NCI-H2081 (cell line): ENCODE measurements at regions not wholly inside any gene's neighbourhood (a gene's known extent, or its start where the extent isn't known, plus 50 kb on each side); places are given as distances from the start of the nearest gene placed in this dataset.

Experiments
- DNase-seq, 2 experiments: peaks; one replicate each; lab custom pipeline; 2025; lab: John Stamatoyannopoulos, UW

DNA sequence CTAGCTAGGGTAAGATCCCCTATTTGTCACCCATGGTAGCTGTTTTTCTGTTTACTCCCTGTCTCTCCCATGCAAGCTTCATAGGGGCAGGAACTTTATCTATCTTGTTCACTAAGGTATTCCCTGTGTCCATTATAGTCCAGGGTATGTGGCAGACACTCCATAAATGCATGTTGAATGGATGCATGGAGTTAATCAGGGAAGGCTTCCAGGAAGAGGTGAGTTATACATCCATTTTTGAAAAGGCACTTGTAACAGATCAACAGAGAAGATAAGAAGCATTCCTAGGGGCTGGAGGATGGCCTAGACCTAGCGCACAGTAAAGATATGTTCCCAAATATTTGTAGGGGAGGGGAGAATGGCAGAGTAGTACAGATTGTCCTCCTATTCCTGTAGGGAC lies 130.3 kb downstream of the BUD13 start:
- DNase-seq = no peak

GRCh38 chr11:116641561-116642045 lies 131.2 kb downstream of the BUD13 start:
- peak; percentile 82 to 91 for DNase-seq

- peak; percentile 80 to 95 for DNase-seq
Measured at GRCh38 chr11:116640641-116641402, 132.0 kb downstream of the BUD13 start.

DNA sequence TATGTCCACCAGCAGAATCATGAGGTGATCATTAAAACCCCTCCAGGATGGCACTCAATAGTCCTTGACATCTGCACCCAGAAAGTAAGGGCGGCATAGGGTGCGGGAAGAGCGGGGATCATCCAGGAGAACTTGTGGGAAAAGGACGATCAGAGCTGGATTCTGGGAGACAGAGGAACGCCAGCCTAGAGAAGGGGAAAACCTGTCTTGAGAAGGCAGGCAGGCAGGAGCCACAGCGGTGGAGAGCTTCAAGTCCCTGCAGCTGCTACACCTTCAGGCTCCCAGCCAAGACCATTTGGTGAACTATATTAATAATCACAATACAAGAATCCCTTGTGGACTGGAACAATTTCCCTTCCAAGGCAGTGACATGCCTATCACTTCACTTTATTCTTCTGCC lies 134.3 kb downstream of the BUD13 start:
- no peak for DNase-seq

- no peak for DNase-seq
Measured at GRCh38 chr11:116637766-116638165, 135.0 kb downstream of the BUD13 start.

GRCh38 chr11:116636341-116636929 lies 136.4 kb downstream of the BUD13 start:
- DNase-seq = peak in 1 of 2 experiments; percentile 48

DNA sequence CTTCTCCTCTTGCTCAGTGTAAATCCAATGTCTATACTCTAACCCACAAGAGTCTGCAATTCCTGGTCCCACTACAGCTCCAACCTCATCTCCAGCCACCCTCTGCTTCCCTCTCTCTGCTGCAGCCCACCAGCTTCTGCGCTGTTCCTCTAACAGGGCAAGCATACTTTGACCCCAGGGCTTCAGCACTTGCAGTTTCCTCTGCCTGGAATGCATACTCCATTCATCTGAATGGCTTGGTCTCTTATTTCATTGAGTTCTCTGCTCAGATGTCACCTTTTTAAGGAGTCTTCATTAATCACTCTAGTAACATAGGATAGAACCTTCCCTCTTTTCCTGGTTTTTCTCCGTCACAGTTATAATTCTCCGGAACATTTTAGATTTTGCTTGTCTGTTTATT lies 141.6 kb downstream of the BUD13 start:
- DNase-seq = no peak

DNA sequence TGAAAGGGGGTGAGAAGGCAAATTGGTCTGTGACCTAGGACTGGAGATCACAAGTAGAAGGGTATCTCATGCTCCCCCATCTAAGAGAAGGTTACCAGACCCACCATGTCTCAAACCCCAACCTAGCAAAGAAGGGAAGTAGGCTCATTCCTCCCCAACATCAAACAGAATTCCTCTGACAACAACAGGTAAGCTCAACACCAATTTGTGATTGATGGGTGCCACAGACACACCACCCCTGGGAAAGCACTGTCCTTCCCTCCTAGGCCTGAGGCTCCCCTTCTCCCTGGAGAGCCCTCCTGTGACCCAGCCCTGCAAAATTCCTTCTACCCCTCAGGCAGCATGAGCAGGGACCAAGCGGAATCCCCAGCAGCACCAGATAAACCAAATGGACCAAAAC lies 154.3 kb downstream of the BUD13 start:
- DNase-seq = no peak

- no peak for DNase-seq
Measured at GRCh38 chr11:116615211-116615865, 157.4 kb downstream of the BUD13 start.

- DNase-seq = no peak
Measured at GRCh38 chr11:116614306-116615210, 158.2 kb downstream of the BUD13 start.

GRCh38 chr11:116613206-116613875 lies 159.4 kb downstream of the BUD13 start:
- DNase-seq = peak in 1 of 2 experiments; percentile 37

GRCh38 chr11:116611998-116612620 lies 160.7 kb downstream of the BUD13 start:
- DNase-seq = no peak

- peak; percentile 94 to 98 for DNase-seq
Measured at GRCh38 chr11:116610190-116610589, 162.6 kb downstream of the BUD13 start.

DNA sequence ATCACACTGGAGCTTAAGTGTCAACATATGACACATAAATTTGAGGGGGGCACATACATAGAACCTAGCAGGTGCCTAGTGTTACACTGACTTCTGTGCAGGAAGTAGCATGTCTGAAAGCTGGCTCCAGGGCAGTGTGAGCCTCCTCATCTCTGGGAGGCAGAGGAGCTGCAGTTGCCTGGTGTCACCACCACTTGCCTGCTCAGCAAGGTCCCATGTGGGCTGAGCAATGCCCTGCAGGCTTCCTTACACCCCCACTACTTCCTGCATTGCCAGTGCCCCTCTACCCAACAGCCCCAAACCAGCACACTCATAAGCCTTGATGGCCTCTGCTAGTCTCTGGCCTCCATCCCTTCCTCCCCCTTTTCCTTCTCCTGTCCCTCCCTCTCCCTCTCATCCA lies 165.8 kb downstream of the BUD13 start:
- DNase-seq = peak in 1 of 2 experiments; percentile 23

DNA sequence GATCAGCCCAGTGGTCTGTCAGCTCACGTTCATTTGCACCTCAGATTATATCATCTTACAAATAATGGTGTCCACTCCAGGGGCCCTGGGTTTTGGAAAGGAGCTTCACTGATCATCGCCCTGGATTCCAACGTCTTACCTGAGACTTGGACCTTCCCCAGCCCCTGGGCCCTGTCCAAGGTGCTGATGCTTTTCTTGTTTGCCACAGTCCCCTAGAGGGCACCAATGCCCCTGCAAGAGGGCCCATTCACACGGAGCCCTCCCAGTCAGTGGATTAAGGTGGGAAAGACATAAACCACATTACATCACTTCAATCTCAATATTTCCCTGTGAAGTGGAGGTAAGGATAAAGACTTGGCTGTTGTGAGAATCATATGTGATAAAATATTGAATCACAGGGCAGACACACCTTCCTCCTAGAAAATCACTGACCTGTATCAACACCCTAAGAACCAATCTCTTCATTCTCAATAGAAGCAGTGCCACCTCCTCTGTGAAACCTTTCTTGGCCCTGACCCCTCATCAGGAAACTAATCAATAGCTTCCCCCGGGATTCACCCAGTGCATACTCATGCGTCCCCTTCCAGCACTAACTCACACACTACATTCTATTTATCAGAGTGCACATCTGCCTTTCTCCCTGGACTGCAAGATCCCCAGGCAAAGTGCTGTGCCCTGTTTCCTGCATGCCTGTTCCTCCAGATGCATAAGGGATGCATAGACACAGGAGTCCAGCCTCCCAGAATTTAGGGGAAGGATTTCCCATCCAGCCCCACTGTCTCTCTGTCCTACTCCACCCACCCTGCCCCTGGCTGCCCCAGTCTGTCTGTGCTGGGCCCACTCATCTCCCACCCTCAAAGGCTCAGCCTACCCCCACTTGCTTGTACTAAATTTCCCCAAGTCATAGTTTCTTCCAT lies 167.0 kb downstream of the BUD13 start:
- DNase-seq = peak; percentile 33 to 58

GRCh38 chr11:116603728-116604323 lies 169.0 kb downstream of the BUD13 start:
- DNase-seq = no peak

- DNase-seq = no peak
Measured at GRCh38 chr11:116602637-116602942, 170.2 kb downstream of the BUD13 start.

DNA sequence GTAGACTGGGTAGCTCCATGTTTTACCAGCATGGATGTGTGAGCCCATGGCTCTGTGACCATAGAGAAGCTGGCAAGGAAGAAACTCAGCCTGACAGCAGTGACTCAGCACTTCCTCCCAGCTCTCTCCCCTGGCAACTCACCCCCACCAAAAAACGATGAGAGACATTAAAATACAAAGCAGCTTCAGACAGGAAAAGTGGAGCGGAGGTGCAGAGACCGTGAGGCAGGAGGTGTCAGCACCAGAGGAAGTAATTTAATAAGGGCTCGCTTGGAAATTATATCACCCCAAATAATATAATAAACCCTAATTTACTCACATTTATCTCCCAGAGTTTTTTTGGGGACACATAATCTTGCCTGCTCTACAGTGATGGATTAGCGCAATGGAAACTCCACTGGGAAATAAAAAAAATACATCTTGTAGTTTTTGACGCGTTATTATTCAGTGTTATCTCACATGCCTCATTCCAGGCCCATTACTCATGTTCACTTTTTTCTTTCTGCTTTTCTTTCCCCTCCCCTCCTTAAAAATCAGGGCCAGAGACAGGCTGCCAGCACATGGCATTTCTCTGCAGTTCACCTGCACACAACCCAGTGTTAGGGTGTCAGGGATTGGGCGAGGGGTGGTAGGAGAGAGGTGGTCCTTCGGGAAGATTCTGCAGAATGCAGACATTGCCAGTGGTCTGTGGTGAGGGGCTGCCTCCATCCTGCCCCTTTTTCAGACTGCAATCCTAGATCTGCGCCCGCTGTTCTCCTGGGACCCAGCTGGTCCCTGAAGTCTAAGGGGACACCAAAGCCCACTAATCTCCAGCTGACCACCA lies 170.8 kb downstream of the BUD13 start:
- DNase-seq = peak in 1 of 2 experiments; percentile 67

GRCh38 chr11:116600930-116601329 lies 171.9 kb downstream of the BUD13 start:
- no peak for DNase-seq
